GM18858 (cell line): ENCODE measurements at regions not wholly inside any gene's neighbourhood (a gene's known extent, or its start where the extent isn't known, plus 50 kb on each side); places are given as distances from the start of the nearest gene placed in this dataset.

Experiments used
- ATAC-seq: cut with Tn5 transposase; IDR thresholded peaks from one replicate; pipeline ENCODE4 v1.9.1; 2021; ENCODE audit not compliant: unreplicated experiment

- ATAC-seq, result no peak
These were observed 189.6 kb upstream of the LNX1 start for GRCh38 chr4:53780736-53781400.

GRCh38 chr4:53779025-53779424 lies 187.7 kb upstream of the LNX1 start:
- ATAC-seq, result no peak

- ATAC-seq, result no peak
These were observed 186.9 kb upstream of the LNX1 start for GRCh38 chr4:53778155-53778554.

- no peak for ATAC-seq
These were observed 186.1 kb upstream of the LNX1 start for GRCh38 chr4:53777244-53777984.

- no peak for ATAC-seq
These were observed 184.9 kb upstream of the LNX1 start for GRCh38 chr4:53776141-53776540.

GRCh38 chr4:53775381-53775780 lies 184.1 kb upstream of the LNX1 start:
- ATAC-seq, result no peak

GRCh38 chr4:53771326-53771725 lies 180.0 kb upstream of the LNX1 start:
- no peak for ATAC-seq

GRCh38 chr4:53767482-53767881 lies 176.2 kb upstream of the LNX1 start:
- ATAC-seq, result no peak

- no peak for ATAC-seq
These were observed 173.6 kb upstream of the LNX1 start for GRCh38 chr4:53764761-53765490.

GRCh38 chr4:53763813-53764597 lies 172.7 kb upstream of the LNX1 start:
- no peak for ATAC-seq

- no peak for ATAC-seq
These were observed 164.4 kb upstream of the LNX1 start for GRCh38 chr4:53755656-53756055.

GRCh38 chr4:53752124-53752523 lies 160.8 kb upstream of the LNX1 start:
- ATAC-seq, result no peak

GRCh38 chr4:53748328-53748772 lies 157.1 kb upstream of the LNX1 start:
- ATAC-seq, result peak; percentile 96

GRCh38 chr4:53747401-53747800 lies 156.1 kb upstream of the LNX1 start:
- ATAC-seq, result no peak

GRCh38 chr4:53744446-53745160 lies 153.3 kb upstream of the LNX1 start:
- ATAC-seq, result no peak

- no peak for ATAC-seq
These were observed 143.5 kb upstream of the LNX1 start for GRCh38 chr4:53734584-53735353.

GRCh38 chr4:53734182-53734581 lies 142.9 kb upstream of the LNX1 start:
- no peak for ATAC-seq

GRCh38 chr4:53732661-53733060 lies 141.4 kb upstream of the LNX1 start:
- no peak for ATAC-seq

- ATAC-seq, result no peak
These were observed 138.9 kb upstream of the LNX1 start for GRCh38 chr4:53730031-53730805.
